Gastroesophageal sphincter (tissue), 3 donors: ENCODE measurements at regions not wholly inside any gene's neighbourhood (a gene's known extent, or its start where the extent isn't known, plus 50 kb on each side); places are given as distances from the start of the nearest gene placed in this dataset.

Experiments
- POLR2AphosphoS5 ChIP-seq: sonication (generic); formaldehyde crosslinking; IDR thresholded peaks from one replicate; pipeline ENCODE4 v1.6.1; 2017; ENCODE audit warnings: antibody characterized with exemption
- TF ChIP-seq, protein P1 (sequence below), 4 experiments: fragments of 200-600 bp in 2 of 4; fragments of 450-650 bp in 2 of 4; sonication (generic) in 1 of 4; IDR thresholded peaks; one replicate each; pipeline ENCODE4 v1.5.1; 2017 to 2019; ENCODE audit warnings: antibody characterized with exemption in 4 of 4, mild to moderate bottlenecking in 2 of 4, moderate library complexity in 2 of 4

DNA sequence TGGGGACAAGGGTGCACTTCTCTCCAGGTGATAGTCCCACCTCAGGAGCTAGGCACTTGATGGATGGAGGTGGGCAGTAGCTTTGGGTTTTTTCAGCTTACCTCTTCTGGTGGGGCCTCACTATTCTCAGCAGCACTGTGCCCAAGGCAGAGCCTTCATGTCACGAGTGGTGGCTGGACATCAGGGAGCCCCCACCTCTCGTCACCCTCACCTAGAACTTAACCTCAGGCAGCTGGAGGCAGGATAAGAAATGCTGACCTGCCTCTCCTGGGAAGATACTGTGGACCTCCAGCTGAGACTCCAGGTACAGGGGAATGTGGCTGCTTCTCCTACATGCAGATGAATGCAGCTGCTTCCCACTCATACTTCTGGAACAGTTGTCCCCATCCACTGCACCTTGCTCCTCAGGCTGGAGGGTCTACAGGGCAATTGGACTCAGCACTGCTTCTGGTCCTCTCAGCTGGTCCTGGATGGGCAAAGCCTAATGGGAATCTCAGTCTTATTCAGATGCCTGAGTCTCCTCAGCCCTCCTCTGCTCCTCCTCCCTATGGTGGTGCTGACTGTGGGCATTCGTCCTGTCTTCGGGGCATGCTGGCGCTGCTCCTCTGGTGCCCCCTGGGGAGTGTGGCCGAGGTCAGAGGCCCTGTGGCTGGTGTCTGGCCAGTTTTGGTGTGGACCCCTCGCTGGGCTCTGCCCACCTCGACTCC lies 129.9 kb downstream of the KLF13 start:
- TF ChIP-seq, protein P1, sequence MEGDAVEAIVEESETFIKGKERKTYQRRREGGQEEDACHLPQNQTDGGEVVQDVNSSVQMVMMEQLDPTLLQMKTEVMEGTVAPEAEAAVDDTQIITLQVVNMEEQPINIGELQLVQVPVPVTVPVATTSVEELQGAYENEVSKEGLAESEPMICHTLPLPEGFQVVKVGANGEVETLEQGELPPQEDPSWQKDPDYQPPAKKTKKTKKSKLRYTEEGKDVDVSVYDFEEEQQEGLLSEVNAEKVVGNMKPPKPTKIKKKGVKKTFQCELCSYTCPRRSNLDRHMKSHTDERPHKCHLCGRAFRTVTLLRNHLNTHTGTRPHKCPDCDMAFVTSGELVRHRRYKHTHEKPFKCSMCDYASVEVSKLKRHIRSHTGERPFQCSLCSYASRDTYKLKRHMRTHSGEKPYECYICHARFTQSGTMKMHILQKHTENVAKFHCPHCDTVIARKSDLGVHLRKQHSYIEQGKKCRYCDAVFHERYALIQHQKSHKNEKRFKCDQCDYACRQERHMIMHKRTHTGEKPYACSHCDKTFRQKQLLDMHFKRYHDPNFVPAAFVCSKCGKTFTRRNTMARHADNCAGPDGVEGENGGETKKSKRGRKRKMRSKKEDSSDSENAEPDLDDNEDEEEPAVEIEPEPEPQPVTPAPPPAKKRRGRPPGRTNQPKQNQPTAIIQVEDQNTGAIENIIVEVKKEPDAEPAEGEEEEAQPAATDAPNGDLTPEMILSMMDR (IDR thresholded peaks at IDR 0.05): no peak
- TF ChIP-seq POLR2AphosphoS5: no peak
